H1 (cell line): ENCODE measurements at regions not wholly inside any gene's neighbourhood (a gene's known extent, or its start where the extent isn't known, plus 50 kb on each side); places are given as distances from the start of the nearest gene placed in this dataset.

Experiments
- CEBPB ChIP-seq: IDR thresholded peaks from 2 replicates; pipeline ENCODE4 v1.6.1; 2012; ENCODE audit warnings: low read depth, low read length
- RBBP5 ChIP-seq: IDR thresholded peaks from 2 replicates; pipeline ENCODE4 v1.7.1; 2012; ENCODE audit warnings: low read depth, mild to moderate bottlenecking, inconsistent platforms, low read length, moderate library complexity, borderline replicate concordance
- SP1 ChIP-seq: IDR thresholded peaks from 2 replicates; pipeline ENCODE4 v1.6.1; 2011; ENCODE audit warnings: low read depth, low read length
- TAF1 ChIP-seq: IDR thresholded peaks from 2 replicates; pipeline ENCODE4 v1.6.1; 2011; ENCODE audit warnings: mild to moderate bottlenecking, low read depth, low read length
- YY1 ChIP-seq: IDR thresholded peaks from 2 replicates; pipeline ENCODE4 v1.6.1; 2011; ENCODE audit warnings: low read depth, mild to moderate bottlenecking, low read length
- TF ChIP-seq, protein P1 (sequence below): fragments of 300-600 bp; sonication (generic); IDR thresholded peaks from 2 replicates; pipeline ENCODE4 v1.7.1; 2012; ENCODE audit warnings: low read length, moderate library complexity, mild to moderate bottlenecking, inconsistent platforms; ENCODE audit not compliant: insufficient replicate concordance
- TF ChIP-seq, protein P2 (sequence below), 3 experiments: IDR thresholded peaks; 1 replicate in 2 of 3; 2 replicates in 1 of 3; pipeline versions ENCODE4 v1.5.1 to v1.6.1; 2011; ENCODE audit warnings: low read length in 3 of 3, mild to moderate bottlenecking in 3 of 3, inconsistent platforms in 2 of 3, low read depth in 1 of 3, moderate library complexity in 1 of 3; ENCODE audit not compliant: insufficient read depth in 1 of 3; ENCODE audit errors: control extremely low read depth in 1 of 3
- TF ChIP-seq, protein P3 (sequence below): IDR thresholded peaks from 2 replicates; pipeline ENCODE4 v1.6.1; 2012; ENCODE audit warnings: low read length, inconsistent platforms

DNA sequence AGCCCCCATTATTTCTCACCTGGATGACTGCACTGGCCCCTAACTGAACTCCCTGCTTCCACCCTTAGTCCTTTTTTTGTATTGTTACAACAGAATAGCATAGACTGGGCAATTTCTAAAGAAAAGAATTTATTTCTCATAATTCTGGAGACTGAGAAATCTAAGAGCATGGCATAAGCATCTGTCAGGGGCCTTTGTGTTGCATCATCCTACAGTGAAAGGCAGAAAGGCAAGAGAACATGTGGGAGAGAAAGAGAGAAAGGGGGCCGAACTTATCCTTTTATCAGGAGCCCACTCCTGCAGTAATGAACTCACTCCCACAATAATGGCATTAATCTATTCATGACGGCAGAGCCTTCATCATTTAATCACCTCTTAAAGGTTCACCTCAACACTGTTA is 122.1 kb downstream of the EFNB1 start (continued):
- TF ChIP-seq, protein P1, sequence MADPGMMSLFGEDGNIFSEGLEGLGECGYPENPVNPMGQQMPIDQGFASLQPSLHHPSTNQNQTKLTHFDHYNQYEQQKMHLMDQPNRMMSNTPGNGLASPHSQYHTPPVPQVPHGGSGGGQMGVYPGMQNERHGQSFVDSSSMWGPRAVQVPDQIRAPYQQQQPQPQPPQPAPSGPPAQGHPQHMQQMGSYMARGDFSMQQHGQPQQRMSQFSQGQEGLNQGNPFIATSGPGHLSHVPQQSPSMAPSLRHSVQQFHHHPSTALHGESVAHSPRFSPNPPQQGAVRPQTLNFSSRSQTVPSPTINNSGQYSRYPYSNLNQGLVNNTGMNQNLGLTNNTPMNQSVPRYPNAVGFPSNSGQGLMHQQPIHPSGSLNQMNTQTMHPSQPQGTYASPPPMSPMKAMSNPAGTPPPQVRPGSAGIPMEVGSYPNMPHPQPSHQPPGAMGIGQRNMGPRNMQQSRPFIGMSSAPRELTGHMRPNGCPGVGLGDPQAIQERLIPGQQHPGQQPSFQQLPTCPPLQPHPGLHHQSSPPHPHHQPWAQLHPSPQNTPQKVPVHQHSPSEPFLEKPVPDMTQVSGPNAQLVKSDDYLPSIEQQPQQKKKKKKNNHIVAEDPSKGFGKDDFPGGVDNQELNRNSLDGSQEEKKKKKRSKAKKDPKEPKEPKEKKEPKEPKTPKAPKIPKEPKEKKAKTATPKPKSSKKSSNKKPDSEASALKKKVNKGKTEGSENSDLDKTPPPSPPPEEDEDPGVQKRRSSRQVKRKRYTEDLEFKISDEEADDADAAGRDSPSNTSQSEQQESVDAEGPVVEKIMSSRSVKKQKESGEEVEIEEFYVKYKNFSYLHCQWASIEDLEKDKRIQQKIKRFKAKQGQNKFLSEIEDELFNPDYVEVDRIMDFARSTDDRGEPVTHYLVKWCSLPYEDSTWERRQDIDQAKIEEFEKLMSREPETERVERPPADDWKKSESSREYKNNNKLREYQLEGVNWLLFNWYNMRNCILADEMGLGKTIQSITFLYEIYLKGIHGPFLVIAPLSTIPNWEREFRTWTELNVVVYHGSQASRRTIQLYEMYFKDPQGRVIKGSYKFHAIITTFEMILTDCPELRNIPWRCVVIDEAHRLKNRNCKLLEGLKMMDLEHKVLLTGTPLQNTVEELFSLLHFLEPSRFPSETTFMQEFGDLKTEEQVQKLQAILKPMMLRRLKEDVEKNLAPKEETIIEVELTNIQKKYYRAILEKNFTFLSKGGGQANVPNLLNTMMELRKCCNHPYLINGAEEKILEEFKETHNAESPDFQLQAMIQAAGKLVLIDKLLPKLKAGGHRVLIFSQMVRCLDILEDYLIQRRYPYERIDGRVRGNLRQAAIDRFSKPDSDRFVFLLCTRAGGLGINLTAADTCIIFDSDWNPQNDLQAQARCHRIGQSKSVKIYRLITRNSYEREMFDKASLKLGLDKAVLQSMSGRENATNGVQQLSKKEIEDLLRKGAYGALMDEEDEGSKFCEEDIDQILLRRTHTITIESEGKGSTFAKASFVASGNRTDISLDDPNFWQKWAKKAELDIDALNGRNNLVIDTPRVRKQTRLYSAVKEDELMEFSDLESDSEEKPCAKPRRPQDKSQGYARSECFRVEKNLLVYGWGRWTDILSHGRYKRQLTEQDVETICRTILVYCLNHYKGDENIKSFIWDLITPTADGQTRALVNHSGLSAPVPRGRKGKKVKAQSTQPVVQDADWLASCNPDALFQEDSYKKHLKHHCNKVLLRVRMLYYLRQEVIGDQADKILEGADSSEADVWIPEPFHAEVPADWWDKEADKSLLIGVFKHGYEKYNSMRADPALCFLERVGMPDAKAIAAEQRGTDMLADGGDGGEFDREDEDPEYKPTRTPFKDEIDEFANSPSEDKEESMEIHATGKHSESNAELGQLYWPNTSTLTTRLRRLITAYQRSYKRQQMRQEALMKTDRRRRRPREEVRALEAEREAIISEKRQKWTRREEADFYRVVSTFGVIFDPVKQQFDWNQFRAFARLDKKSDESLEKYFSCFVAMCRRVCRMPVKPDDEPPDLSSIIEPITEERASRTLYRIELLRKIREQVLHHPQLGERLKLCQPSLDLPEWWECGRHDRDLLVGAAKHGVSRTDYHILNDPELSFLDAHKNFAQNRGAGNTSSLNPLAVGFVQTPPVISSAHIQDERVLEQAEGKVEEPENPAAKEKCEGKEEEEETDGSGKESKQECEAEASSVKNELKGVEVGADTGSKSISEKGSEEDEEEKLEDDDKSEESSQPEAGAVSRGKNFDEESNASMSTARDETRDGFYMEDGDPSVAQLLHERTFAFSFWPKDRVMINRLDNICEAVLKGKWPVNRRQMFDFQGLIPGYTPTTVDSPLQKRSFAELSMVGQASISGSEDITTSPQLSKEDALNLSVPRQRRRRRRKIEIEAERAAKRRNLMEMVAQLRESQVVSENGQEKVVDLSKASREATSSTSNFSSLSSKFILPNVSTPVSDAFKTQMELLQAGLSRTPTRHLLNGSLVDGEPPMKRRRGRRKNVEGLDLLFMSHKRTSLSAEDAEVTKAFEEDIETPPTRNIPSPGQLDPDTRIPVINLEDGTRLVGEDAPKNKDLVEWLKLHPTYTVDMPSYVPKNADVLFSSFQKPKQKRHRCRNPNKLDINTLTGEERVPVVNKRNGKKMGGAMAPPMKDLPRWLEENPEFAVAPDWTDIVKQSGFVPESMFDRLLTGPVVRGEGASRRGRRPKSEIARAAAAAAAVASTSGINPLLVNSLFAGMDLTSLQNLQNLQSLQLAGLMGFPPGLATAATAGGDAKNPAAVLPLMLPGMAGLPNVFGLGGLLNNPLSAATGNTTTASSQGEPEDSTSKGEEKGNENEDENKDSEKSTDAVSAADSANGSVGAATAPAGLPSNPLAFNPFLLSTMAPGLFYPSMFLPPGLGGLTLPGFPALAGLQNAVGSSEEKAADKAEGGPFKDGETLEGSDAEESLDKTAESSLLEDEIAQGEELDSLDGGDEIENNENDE, result no peak
- TF ChIP-seq, protein P2, sequence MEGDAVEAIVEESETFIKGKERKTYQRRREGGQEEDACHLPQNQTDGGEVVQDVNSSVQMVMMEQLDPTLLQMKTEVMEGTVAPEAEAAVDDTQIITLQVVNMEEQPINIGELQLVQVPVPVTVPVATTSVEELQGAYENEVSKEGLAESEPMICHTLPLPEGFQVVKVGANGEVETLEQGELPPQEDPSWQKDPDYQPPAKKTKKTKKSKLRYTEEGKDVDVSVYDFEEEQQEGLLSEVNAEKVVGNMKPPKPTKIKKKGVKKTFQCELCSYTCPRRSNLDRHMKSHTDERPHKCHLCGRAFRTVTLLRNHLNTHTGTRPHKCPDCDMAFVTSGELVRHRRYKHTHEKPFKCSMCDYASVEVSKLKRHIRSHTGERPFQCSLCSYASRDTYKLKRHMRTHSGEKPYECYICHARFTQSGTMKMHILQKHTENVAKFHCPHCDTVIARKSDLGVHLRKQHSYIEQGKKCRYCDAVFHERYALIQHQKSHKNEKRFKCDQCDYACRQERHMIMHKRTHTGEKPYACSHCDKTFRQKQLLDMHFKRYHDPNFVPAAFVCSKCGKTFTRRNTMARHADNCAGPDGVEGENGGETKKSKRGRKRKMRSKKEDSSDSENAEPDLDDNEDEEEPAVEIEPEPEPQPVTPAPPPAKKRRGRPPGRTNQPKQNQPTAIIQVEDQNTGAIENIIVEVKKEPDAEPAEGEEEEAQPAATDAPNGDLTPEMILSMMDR (IDR thresholded peaks at IDR 0.05; ENCODE audit: control extremely low read depth in 1 of 3, insufficient read depth in 1 of 3, low read depth in 1 of 3, low read length in 3 of 3), result no peak
- TF ChIP-seq RBBP5 (no peak), YY1 (no peak), CEBPB (no peak), SP1 (no peak), TAF1 (no peak)
- TF ChIP-seq, protein P3, sequence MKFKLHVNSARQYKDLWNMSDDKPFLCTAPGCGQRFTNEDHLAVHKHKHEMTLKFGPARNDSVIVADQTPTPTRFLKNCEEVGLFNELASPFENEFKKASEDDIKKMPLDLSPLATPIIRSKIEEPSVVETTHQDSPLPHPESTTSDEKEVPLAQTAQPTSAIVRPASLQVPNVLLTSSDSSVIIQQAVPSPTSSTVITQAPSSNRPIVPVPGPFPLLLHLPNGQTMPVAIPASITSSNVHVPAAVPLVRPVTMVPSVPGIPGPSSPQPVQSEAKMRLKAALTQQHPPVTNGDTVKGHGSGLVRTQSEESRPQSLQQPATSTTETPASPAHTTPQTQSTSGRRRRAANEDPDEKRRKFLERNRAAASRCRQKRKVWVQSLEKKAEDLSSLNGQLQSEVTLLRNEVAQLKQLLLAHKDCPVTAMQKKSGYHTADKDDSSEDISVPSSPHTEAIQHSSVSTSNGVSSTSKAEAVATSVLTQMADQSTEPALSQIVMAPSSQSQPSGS, result no peak
